ENCODE measurements at regions not wholly inside any gene's neighbourhood (a gene's known extent, or its start where the extent isn't known, plus 50 kb on each side); places are given as distances from the start of the nearest gene placed in this dataset.
"Not testable (repeated sequence)": the region's sequence is repeated elsewhere in the genome, so short reads cannot be mapped to it uniquely, and the experiment has no call there.

GRCh38 chr6:168197636-168198301 lies 118.8 kb upstream of the FRMD1 start:
- peak in 5 of 42 donors; percentile 1 to 10 (median 3) for DNase-seq
- intact Hi-C loops (cut with DNase I) = no loop called here

DNA sequence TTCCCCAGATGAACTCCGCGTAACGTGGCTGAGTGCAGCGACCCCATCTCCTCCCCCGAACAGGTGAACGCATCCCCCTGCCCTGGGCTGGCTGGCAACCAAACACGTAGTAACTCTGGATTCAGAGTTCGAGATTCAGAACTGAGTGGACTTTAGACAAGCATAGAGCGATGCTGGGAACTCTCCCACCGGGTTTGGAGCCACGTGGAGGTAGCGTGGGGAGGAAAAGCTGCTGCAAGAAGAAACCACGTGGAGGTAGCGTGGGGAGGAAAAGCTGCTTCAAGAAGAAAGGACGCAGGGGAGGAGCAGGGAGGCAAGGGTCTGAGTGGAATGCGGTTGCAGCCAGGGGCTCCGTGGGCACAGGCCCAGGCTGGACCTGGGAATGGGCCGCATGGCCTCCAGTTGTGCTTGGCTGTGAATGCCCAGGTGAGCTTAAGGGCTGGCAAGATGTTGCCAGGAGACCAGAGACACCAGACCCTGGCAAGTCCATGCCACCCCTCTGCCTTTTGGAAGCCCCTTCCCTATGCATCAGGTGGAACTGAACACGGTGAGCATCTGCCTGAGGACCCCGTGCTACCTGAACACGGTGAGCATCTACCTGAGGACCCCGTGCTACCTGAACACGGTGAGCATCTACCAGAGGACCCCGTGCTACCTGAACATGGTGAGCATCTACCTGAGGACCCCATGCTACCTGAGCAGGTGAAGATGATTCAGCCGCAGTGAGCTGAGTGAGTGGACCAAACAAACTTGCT lies 118.0 kb upstream of the FRMD1 start:
- intact Hi-C loops (cut with DNase I) = no loop called here
- peak in 7 of 42 donors; percentile 3 to 23 (median 10) for DNase-seq

DNA sequence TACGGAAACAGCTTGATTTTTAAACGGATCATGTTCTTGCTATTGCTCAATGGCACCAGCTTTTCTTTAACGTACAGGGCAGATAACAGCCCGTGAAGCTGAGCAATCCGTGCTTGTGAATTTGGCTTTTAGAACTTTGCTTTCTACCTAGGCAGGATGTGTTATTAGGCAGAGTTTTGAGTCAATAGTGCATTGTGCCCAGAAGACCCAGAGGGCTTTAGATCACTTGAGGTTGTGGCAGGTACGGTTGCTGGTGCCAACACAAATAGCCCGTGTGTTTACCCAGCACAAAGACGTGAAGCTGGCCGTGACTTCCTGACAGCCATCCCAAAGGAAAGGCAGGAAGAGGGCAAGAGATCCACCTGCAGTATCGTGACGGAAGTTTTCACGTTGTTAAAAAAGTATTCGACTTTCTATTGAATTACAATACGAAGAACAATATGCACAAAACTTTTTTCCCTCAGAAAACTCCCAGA lies 117.4 kb upstream of the FRMD1 start:
- intact Hi-C loops (cut with DNase I) = no loop called here
- DNase-seq = peak in 5 of 42 donors; percentile 2 to 22 (median 5)

- peak in 6 of 42 donors; percentile 1 to 18 (median 6) for DNase-seq
Measured at GRCh38 chr6:168195712-168196111, 116.7 kb upstream of the FRMD1 start.

DNA sequence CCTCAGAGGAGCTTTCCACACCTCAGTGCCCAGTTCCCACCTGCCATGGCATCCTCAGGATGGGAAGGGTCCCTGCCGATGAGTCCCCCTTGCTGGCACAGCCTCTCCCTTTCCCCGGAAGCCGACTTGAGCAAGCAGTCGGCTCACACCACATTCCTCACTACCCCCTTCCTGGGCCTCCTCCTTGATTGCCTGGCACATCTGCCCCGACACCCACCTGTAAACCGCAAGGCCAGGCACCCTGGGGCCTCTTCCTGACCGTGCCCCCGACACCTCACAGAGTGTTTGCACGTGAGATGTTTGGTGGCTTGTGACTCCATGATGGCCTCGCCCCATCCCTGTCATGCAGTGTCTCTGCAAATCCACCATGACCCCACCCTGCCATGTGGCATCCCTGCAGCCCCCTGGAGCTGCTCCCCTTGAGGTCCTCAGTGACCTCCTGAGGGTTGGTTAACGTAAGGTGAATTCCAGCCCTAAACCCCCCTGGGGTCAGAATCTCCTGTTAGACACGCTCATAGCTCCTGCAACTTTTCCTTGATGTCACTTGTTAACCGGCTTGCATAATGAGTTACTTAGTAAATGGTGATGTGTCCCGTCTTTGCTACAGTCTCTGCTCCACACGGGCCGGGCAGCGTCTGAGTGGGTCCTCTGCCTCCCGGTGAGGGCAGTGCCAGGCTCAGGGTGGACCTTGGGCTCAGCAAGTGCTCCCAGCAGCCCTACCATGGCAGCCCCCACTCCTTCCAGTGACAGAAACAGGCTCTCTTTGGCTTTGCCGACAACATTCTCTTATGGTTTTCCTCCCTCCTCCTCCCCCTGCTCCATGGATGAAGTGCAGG lies 115.9 kb upstream of the FRMD1 start:
- intact Hi-C loops (cut with DNase I) = no loop called here
- DNase-seq = peak in 8 of 42 donors; percentile 5 to 32 (median 12)

More at GRCh38 chr6:168195712-168196111, 116.7 kb upstream of the FRMD1 start:
- intact Hi-C loops (cut with DNase I) = no loop called here

DNA sequence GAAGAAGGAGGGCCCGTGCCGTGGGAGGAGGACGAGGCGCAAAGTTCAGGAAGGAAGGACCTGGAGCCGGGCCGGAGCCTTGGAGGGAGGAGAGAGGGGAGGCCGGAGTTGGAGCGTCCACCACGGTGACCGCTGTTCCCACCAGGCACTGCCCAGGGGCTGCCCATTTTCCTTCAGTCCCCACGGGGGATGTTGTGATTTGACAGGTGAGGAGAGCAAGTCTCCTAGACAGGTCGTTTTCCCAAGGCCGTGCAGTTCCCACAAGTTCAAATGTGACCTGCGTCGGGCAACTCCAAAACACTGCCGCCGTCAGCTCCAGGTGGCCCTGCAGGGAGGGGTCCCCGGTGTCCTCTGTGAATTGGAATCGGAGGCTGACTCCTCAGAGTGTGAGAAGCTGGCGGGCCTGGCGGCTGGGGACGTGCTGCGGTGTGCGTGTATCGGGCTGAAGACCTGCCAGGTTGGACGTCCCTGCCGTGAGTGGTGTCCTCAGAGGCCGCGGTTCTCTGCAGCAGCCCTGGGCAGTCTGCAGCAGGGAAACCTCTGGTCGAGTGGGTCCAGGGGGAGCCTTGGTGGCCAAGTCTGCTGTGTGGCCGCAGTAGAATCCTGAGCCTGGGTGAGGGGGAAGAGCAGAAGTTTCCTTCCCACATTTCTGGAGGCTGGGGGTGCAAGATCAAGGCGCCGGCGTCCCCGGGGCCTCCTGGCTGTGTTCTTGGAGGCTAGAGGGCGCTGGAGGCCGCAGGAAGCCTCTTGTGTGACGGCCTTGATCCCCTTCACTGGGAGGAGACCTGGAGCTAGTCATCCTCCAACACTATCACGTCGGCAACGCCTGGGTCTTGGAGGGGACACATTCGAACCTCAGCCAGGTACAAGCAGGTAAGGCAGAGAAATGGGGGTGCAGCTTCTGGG lies 115.1 kb upstream of the FRMD1 start:
- intact Hi-C loops (cut with DNase I) = no loop called here

DNA sequence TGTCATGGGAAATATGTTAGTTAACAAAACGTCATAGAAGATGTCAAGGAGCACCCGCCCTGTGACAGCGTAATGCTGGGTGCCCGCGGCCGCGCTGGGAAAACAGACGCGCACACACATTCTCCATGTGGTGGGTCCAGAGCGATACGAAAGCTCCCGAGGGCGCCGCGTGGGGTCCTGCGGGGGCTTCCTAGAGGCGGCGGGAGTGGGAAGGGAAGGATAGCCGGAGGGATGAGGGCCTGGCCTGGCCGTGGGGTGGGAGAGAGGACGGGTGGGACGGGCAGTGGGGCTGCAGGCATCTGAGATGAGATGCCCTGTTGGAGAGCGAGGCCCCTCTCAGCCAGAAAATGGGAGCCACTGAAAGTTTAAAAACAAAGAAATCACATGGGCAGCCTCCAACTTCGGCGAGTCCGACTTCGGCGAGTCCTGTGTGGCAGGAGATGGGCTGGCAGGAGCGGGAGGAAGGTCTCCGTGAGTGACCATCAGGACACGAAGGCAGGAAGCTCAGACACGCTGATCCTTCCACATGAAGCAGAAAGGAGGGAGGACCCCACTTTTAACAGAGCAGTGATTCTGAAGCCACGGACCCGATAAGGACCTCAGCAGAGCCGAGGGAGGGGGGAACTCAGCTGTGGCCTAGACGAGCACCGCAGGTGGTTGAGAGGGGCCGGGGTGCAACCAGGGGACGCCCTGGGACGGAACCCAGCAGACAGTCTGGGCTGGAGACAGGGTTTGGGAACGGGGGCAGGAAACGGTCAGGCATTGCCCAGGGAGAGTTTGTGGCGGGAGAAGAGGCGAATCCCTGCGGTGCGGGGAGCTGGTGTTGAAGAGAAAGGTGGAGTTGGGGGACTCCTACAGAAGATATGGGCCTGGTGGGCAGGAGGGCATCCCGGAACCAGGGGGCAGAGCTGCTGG lies 114.1 kb upstream of the FRMD1 start:
- DNase-seq = peak in 8 of 42 donors; percentile 3 to 27 (median 6)
- intact Hi-C loops (cut with DNase I) = no loop called here

More for the DNA sequence above, 115.1 kb upstream of the FRMD1 start:
- peak in 12 of 42 donors; percentile 5 to 41 (median 14) for DNase-seq

- intact Hi-C loops (cut with DNase I) = no loop called here
- peak in 7 of 42 donors; percentile 4 to 33 (median 12) for DNase-seq
Measured at GRCh38 chr6:168192195-168192900, 113.3 kb upstream of the FRMD1 start.

- peak in 7 of 42 donors; percentile 2 to 34 (median 9) for DNase-seq
- intact Hi-C loops (cut with DNase I) = no loop called here
Measured at GRCh38 chr6:168190646-168191443, 111.8 kb upstream of the FRMD1 start.

- intact Hi-C loops (cut with DNase I) = no loop called here
- DNase-seq = peak in 5 of 42 donors; percentile 2 to 25 (median 7)
Measured at GRCh38 chr6:168190014-168190405, 111.0 kb upstream of the FRMD1 start.

GRCh38 chr6:168189200-168190013 lies 110.4 kb upstream of the FRMD1 start:
- intact Hi-C loops (cut with DNase I) = no loop called here
- DNase-seq = peak in 4 of 42 donors; percentile 4 to 28 (median 11)

DNA sequence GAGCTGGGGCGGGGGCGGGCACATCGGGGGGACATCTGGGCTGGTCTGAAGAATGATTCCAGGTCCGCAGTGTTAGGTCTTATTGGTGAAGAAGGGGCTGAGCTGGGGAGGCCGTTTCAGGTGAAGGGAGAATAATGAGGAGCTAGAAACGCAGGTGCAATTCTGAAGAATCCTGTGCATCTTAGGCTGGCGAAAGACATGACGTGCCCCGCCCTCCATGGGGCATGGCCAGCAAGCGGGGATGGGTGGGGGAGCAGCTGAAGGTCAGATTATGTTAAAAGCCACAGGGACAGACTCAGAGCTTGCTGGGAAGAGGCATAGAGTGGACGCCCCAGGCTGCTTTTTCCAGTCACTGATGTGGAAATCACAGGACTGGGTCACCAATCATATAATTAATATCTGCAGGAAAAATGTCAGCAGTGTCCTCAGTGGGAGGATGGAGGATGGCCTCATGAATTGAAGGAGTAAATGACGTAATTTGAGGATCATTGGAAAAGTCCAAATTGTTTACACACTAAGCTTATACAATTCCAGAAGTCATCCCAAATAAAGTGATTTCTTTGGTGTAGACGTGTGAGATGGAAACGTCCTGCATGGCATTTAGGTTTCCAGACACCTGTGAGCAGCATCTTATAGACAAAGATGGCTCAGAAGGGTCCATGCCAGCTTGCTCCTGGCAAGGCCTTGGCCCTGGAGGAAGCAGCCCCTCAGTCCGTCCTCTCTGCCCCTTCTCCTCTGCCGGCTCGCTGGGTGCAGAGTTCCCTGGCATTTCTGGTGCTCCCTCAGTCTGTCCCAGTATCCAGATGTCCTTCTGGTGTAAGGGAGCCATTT lies 109.6 kb upstream of the FRMD1 start:
- peak in 2 of 42 donors; percentile 3 to 4 for DNase-seq
- intact Hi-C loops (cut with DNase I) = no loop called here

- peak in 1 of 42 donors; percentile 21 for DNase-seq
- intact Hi-C loops (cut with DNase I) = no loop called here
Measured at GRCh38 chr6:168186438-168186837, 107.4 kb upstream of the FRMD1 start.

DNA sequence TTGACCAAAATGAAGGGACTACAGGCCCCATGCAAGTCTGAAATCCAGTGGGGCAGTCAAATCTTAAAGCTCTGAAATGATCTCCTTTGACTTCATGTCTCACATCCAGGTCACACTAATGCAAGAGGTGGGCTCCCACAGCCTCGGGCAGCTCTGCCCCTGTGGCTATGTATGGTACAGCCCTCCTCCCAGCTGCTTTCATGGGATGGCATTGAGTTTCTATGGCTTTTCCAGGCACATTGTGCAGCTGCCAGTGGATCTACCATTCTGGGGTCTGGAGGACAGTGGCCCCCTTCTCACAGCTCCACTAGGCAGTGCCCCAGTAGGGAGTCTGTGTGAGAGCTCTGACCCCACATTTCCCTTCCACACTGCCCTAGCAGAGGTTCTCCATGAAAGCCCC lies 107.0 kb upstream of the FRMD1 start:
- DNase-seq = peak in 2 of 42 donors; percentile 2 to 25
- intact Hi-C loops (cut with DNase I) = not testable (repeated sequence)

Data from head of caudate nucleus (tissue), 42 donors.